ENCODE measurements at regions not wholly inside any gene's neighbourhood (a gene's known extent, or its start where the extent isn't known, plus 50 kb on each side); places are given as distances from the start of the nearest gene placed in this dataset.

DNA sequence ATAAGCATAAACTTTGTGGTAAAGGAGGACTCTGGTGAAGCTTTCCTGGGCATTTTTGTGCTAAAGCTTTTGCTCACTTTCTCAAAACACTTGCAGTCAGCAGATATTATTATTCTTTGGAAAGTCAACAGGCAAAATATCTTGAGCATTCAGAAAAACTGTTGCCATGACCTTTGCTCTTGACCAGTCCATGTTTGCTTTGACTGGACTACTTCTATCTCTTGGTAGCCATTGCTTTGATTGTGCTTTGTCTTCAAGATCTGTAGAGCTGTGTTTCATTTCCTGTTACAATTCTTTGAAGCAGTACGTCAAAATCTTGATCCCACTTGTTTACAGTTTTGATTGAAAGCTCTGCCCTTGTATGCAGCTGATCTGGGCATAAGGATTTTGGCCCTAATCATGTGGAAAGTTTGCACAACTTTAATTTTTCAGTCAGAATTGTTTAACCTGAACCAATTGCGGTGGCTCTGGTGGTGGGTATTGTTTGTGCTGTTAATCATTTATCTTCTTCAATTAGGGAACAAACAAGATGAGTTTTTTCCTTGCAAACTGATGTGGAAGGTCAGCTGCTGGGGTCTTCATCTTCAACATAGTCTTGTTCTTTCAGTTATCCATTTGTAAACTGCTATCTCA is 121.5 kb upstream of the NUDT6 start:
- Histone ChIP-seq H3K27me3 (ENCODE audit: insufficient read depth, low read length, poor library complexity) (no peaks in the 10 kb centered on the region), H3K9ac (ENCODE audit: low read depth, low read length) (no peak overlapping the region), H3K79me2 (ENCODE audit: insufficient read depth, low read length) (peaks cover 14% of the 10 kb centered on the region; the same call in 1 of the 2 replicates), H3K36me3 (ENCODE audit: insufficient read depth, low read length) (peaks cover 21% of the 10 kb centered on the region; the same call in 1 of the 2 replicates), H3K4me2 (ENCODE audit: insufficient read depth, low read length) (no peak overlapping the region), H4K20me1 (ENCODE audit: insufficient read depth, low read length) (no peaks in the 10 kb centered on the region), H3K4me3 (ENCODE audit: low read depth in 1 of 2, low read length in 2 of 2) (no peak overlapping the region), H3K27ac (ENCODE audit: low read length) (no peak overlapping the region), H2AFZ (ENCODE audit: low read depth, low read length) (no peak overlapping the region), H3K4me1 (ENCODE audit: insufficient read depth, low read length) (no peaks in the 10 kb centered on the region), H3K9me3 (ENCODE audit: insufficient read depth, low read length, severe bottlenecking) (peaks cover 22% of the 10 kb centered on the region)
- ATAC-seq (ENCODE audit: insufficient read depth, low read depth) (no peak), DNase-seq (no peak)
- TF ChIP-seq, protein P1, sequence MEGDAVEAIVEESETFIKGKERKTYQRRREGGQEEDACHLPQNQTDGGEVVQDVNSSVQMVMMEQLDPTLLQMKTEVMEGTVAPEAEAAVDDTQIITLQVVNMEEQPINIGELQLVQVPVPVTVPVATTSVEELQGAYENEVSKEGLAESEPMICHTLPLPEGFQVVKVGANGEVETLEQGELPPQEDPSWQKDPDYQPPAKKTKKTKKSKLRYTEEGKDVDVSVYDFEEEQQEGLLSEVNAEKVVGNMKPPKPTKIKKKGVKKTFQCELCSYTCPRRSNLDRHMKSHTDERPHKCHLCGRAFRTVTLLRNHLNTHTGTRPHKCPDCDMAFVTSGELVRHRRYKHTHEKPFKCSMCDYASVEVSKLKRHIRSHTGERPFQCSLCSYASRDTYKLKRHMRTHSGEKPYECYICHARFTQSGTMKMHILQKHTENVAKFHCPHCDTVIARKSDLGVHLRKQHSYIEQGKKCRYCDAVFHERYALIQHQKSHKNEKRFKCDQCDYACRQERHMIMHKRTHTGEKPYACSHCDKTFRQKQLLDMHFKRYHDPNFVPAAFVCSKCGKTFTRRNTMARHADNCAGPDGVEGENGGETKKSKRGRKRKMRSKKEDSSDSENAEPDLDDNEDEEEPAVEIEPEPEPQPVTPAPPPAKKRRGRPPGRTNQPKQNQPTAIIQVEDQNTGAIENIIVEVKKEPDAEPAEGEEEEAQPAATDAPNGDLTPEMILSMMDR (IDR thresholded peaks at IDR 0.05; ENCODE audit: borderline replicate concordance, extremely low read depth, low read length, poor library complexity, severe bottlenecking), result no peak
- no peak for TF ChIP-seq EZH2 (IDR thresholded peaks at IDR 0.05; ENCODE audit: borderline replicate concordance, low read depth, low read length, severe bottlenecking)

GRCh38 chr4:123046096-123046495 is 123.7 kb upstream of the NUDT6 start:
- no peak overlapping the region for H3K9ac ChIP-seq (ENCODE audit: low read depth, low read length)
- TF ChIP-seq EZH2 (IDR thresholded peaks at IDR 0.05; ENCODE audit: borderline replicate concordance, low read depth, low read length, severe bottlenecking), result no peak
- TF ChIP-seq, protein P1 (IDR thresholded peaks at IDR 0.05; ENCODE audit: borderline replicate concordance, extremely low read depth, low read length, poor library complexity, severe bottlenecking), result no peak
- H2AFZ ChIP-seq (ENCODE audit: low read depth, low read length), result no peak overlapping the region
- H3K27ac ChIP-seq (ENCODE audit: low read length), result no peak overlapping the region
- peaks cover 16% of the 10 kb centered on the region; the same call in 1 of the 2 replicates for H3K36me3 ChIP-seq (ENCODE audit: insufficient read depth, low read length)
- H3K4me2 ChIP-seq (ENCODE audit: insufficient read depth, low read length), result no peak overlapping the region
- H3K4me1 ChIP-seq (ENCODE audit: insufficient read depth, low read length), result no peaks in the 10 kb centered on the region
- DNase-seq (no peak), ATAC-seq (ENCODE audit: insufficient read depth, low read depth) (no peak)
- no peaks in the 10 kb centered on the region for H3K27me3 ChIP-seq (ENCODE audit: insufficient read depth, low read length, poor library complexity)
- no peak overlapping the region for H3K4me3 ChIP-seq (ENCODE audit: low read depth in 1 of 2, low read length in 2 of 2)
- H3K9me3 ChIP-seq (ENCODE audit: insufficient read depth, low read length, severe bottlenecking), result peaks cover 29% of the 10 kb centered on the region
- H3K79me2 ChIP-seq (ENCODE audit: insufficient read depth, low read length), result peaks cover 21% of the 10 kb centered on the region; the same call in 1 of the 2 replicates
- H4K20me1 ChIP-seq (ENCODE audit: insufficient read depth, low read length), result no peaks in the 10 kb centered on the region

DNA sequence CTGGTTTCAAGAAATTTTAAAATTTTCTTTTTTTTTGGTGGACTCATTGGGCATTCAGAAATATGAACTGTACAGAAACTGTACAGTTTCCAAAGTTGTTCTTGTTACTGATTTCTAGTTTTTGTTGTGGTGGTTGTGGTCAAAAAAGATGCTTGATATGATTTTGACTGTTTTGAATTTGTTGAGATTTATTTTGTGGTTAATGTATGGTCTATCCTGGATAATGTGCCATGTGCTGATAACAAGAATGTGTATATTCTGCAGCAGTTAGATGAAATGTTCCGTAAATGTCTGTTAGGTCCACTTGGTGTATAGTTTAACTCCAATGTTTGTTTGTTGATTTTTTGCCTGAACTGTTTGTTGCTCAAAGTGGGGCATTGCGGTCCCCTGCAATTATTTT is 127.6 kb upstream of the NUDT6 start:
- Histone ChIP-seq H3K36me3 (ENCODE audit: insufficient read depth, low read length) (peaks cover 22% of the 10 kb centered on the region), H3K9me3 (ENCODE audit: insufficient read depth, low read length, severe bottlenecking) (peaks cover 28% of the 10 kb centered on the region), H3K27ac (ENCODE audit: low read length) (no peak overlapping the region), H3K79me2 (ENCODE audit: insufficient read depth, low read length) (peaks cover 21% of the 10 kb centered on the region; the same call in 1 of the 2 replicates), H2AFZ (ENCODE audit: low read depth, low read length) (no peak overlapping the region), H3K4me1 (ENCODE audit: insufficient read depth, low read length) (no peaks in the 10 kb centered on the region), H3K9ac (ENCODE audit: low read depth, low read length) (no peak overlapping the region), H3K27me3 (ENCODE audit: insufficient read depth, low read length, poor library complexity) (no peaks in the 10 kb centered on the region), H3K4me2 (ENCODE audit: insufficient read depth, low read length) (no peak overlapping the region), H3K4me3 (ENCODE audit: low read depth in 1 of 2, low read length in 2 of 2) (no peak overlapping the region), H4K20me1 (ENCODE audit: insufficient read depth, low read length) (no peaks in the 10 kb centered on the region)
- TF ChIP-seq, protein P1 (IDR thresholded peaks at IDR 0.05; ENCODE audit: borderline replicate concordance, extremely low read depth, low read length, poor library complexity, severe bottlenecking), result no peak
- TF ChIP-seq EZH2 (IDR thresholded peaks at IDR 0.05; ENCODE audit: borderline replicate concordance, low read depth, low read length, severe bottlenecking), result no peak
- no peak for DNase-seq
- ATAC-seq (ENCODE audit: insufficient read depth, low read depth), result no peak
